ENCODE measurements at regions not wholly inside any gene's neighbourhood (a gene's known extent, or its start where the extent isn't known, plus 50 kb on each side); places are given as distances from the start of the nearest gene placed in this dataset.

GRCh38 chr3:187954516-187954872 is 199.5 kb upstream of the LPP start:
- no peaks in the 10 kb centered on the region for H3K36me3 Mint-ChIP-seq (ENCODE audit: insufficient read depth in 1 of 3, low read depth in 3 of 3)
- H3K4me3 Mint-ChIP-seq, result no peak overlapping the region
- Histone ChIP-seq H2BK15ac (ENCODE audit: low read depth, low read length) (no peak overlapping the region), H3K27ac (ENCODE audit: insufficient read length, low read depth, low read length) (no peak overlapping the region), H2BK20ac (ENCODE audit: low read depth, low read length, poor library complexity, severe bottlenecking) (no peak overlapping the region), H3K9ac (ENCODE audit: extremely low read depth, insufficient read length, low read length) (no peak overlapping the region), H3K23ac (ENCODE audit: insufficient read length, low read depth, low read length) (no peak overlapping the region), H2BK12ac (ENCODE audit: insufficient read length, low read depth, low read length) (no peak overlapping the region), H3K14ac (ENCODE audit: insufficient read depth, low read length) (no peak overlapping the region), H3K9me3 (ENCODE audit: control insufficient read depth, low read depth, low read length) (no peaks in the 10 kb centered on the region), H2BK120ac (ENCODE audit: low read depth, low read length, poor library complexity, severe bottlenecking) (no peak overlapping the region), H3K4me2 (ENCODE audit: insufficient read depth, insufficient read length, low read length) (no peak overlapping the region), H3K18ac (ENCODE audit: insufficient read length, low read depth, low read length) (no peak overlapping the region), H3T11ph (ENCODE audit: low read length) (no peak overlapping the region), H4K91ac (ENCODE audit: insufficient read length, low read depth, low read length) (no peak overlapping the region), H3K4me1 (ENCODE audit: insufficient read depth, low read length) (no peaks in the 10 kb centered on the region; the same call in 1 of the 2 replicates), H3K79me2 (ENCODE audit: insufficient read depth, low read length) (no peaks in the 10 kb centered on the region), H2BK5ac (ENCODE audit: insufficient read length, low read length) (no peak overlapping the region), H4K8ac (replicated peaks; ENCODE audit: insufficient read length, low read depth, low read length) (no peak overlapping the region), H4K5ac (ENCODE audit: insufficient read length, low read depth, low read length) (no peak overlapping the region), H3K23me2 (ENCODE audit: insufficient read length, low read depth, low read length, poor library complexity, severe bottlenecking) (no peaks in the 10 kb centered on the region), H3K56ac (ENCODE audit: insufficient read length, low read depth, low read length) (no peak overlapping the region), H3K27me3 (ENCODE audit: insufficient read depth, low read length) (no peaks in the 10 kb centered on the region), H2AFZ (ENCODE audit: low read length) (no peak overlapping the region), H4K20me1 (ENCODE audit: control insufficient read depth, insufficient read depth, insufficient read length) (no peaks in the 10 kb centered on the region), H2AK5ac (ENCODE audit: insufficient read length, low read length) (no peak overlapping the region), H3K4ac (ENCODE audit: low read depth, low read length) (no peak overlapping the region), H3K79me1 (ENCODE audit: insufficient read depth, low read depth, low read length, poor library complexity, severe bottlenecking) (no peaks in the 10 kb centered on the region)
- H3K27me3 Mint-ChIP-seq (ENCODE audit: low read depth), result no peaks in the 10 kb centered on the region
- peaks cover 4 to 8% of the 10 kb centered on the region in 2 experiments for H3K4me1 Mint-ChIP-seq
- DNase-seq, result no peak
- no CpG with 5 or more reads among the region's 2 CpGs for WGBS (ENCODE audit: extremely low coverage, insufficient read length, low lambda C conversion rate)
- H3K27ac Mint-ChIP-seq, result no peak overlapping the region
- no peaks in the 10 kb centered on the region for H3K9me3 Mint-ChIP-seq
- TF ChIP-seq CTCF (conservative IDR thresholded peaks at IDR 0.05), result no peak

Data from H9 (cell line).